SKM-1 (cell line): ENCODE measurements at regions not wholly inside any gene's neighbourhood (a gene's known extent, or its start where the extent isn't known, plus 50 kb on each side); places are given as distances from the start of the nearest gene placed in this dataset.

Experiments used
- DNase-seq: peaks from one replicate; lab custom pipeline; 2025; ENCODE audit not compliant: unreplicated experiment; lab: John Stamatoyannopoulos, UW

DNA sequence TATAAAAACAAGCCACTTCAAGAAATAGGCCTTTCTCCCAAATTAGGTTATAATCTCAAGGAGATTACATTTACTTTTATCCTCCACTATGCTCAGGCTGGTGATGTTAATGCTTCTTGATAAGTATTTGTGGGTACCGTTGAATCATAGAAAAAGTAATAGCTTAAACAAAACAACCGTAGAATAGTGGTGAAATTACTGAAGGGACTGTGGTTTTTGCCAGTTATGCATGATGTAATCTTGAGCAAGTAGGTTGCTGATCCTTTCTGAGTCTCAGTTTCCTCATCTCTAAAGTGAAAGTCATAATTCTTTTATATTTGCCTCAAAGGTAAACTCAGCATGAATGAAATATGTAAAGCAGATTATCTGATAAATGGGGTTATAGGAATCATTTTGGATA is 187.3 kb upstream of the JAG1 start:
- peak; percentile 25 for DNase-seq

DNA sequence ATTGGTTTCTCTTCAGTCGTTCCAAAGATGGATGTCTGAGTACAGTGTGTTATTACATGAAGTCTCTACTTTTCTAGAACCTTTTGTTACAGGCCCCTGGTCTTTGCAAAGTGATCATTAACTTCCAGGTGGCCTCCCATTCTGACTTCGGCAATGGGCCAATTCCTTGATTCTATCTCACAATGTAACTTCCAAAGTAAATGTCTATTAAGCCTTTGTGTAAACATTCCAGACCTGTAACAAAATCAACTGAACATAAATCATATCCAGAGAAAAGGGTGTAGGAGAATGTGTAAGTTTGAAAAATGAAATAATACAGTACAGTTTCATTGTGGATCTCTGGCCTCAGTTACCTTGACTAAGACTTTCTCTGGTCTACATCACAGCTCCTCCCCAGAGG is 187.8 kb upstream of the JAG1 start:
- DNase-seq: no peak

DNA sequence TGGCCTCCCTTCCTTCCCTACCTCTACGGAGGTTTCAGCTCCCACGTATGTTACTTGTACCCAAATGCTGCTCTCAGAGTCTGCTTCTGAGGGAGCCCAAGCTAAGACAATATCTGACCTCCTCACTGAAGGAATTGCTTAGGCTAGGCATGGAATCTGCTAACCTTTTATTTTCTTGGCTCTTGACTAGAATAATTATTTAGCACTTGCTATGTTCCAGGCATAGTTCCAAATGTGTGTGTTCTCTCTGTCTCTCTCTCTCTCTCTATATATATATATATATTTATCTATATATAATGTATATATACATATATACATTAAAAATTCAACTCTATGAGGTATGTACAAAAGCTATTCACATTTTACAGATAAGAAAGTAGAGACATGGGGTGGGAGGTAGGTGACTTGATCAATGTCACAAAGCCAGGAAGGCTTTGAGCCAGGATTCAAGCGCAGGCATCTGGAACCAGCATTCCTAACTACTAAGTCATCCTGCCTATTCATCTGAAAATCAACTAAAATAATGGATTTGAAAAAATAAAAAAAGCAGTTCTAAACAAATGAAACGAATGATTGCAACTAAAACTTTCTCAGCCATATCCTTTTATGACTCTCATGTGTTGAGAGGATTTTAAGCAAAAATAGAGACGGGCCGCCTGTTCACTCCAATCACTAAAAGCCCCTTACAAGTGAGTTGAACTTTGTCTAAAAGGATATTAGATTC is 189.7 kb upstream of the JAG1 start:
- DNase-seq: no peak

DNA sequence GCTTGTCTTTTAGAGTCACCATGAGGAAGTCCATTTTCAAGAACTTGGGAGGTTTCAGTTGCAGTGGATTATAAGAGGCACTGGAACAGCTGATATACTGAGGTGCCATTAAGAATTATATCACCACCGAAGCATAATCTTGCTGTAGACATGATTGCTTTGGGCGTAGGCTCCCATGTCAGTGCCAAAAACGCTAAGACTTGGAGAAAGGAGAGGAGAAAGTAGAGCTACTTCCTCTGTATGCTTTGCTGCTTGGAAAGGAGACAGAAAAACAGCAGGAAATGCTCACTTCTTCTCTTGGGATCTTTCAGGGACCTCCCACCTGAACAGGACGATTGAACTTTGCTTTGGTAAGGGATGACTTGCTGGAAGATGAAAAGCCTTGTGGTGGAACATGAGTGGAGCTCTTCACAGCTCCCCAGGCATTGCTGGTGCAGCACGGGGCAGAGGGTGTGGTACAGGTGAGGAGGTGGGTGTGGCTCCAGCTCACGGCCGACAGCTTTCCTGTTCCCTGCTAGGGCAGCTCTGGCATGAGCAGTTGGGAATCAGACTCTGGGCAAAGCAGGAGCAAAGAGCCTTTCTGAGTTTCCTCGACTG is 190.4 kb upstream of the JAG1 start:
- DNase-seq: no peak

DNA sequence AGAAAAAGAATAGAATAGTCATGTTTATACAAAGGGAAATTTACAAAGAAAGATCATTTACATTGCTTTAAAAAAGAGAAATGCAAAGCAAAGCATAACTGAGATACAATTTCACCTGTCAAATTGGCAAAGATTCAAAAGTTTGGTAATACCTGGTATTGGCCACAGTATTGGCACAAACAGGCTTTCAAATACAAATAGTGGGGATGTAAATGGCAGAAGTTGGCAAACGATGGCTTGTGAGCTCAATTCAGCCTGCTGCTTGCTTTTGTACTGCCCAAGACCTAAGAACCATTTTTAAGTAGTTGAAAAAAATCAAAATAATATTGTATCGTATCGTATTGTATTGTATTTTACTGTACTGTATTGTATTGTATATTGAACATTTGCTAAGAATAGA is 194.5 kb upstream of the JAG1 start:
- DNase-seq: no peak

DNA sequence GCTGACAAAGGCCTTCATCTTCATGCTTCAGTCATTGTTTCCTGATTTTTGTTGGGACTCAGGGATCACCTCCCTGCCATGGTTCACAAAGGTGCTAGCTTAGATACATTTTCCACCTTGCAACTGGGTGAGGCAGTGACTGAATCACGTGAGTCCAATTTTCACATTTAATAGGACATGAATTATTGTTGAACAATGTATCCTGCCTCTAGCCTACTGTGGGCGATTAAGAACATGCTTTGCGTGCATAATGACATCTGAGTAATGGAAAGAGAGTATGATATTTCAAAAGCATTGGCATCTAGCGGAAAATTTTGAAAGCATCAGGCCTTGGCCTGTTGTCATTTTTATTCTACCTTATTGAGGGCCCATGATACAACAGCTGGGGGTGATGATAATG is 199.2 kb upstream of the JAG1 start:
- no peak for DNase-seq

DNA sequence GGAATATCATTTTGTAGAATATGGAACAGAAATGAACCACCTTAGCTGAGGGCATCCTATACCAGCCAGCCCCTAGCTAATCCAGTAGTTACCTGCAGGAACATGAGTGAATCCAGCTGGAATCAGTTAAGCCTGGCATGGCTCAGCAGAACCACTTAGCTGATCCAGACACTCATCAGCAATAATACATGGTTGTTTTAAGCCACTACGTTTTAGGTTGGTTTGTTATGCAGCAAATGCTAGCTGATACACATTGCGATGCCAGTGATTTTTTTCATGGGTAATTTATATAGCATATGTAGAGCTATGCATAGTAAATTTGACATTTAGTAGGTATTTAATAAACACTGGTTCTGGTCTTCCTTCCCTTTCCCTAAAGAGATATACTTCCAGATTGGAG is 201.9 kb upstream of the JAG1 start:
- no peak for DNase-seq

DNA sequence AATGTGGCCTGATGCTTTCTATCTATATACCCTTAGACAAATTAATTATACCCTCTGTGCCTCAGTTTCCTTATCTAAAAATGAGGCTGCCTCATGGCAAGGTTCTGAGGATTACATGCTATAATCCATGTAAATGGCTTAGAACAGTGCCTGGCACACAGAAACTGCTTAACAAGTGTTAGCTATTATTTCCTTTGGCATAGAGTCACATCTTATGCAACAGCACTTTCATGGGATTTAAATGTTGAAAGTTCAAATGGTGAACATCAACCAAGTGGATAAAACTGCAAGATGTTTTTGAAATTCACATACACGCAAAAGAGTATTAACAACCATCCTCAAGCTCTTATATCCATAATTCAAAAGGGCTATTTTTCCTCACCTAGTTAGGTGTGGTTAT is 202.8 kb upstream of the JAG1 start:
- no peak for DNase-seq

DNA sequence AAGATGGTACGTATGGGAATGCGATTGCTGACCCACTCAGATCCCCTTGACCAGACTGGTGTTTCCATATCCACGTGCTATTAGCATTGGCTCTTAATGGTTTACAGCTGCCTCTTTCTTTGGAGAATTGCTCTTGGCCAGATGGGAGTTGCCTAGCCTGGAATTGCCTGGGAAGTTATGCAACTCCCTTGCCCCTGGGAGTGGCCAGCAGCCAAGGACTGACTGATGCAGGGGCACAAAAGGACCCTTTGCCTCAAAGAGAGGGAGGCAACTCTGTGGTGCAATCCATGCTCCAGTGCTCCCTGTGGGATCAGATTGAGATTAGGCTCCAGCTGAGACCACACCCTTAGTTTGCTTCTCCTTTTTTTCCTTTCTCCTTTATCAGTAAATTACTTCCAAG is 203.5 kb upstream of the JAG1 start:
- DNase-seq: no peak

DNA sequence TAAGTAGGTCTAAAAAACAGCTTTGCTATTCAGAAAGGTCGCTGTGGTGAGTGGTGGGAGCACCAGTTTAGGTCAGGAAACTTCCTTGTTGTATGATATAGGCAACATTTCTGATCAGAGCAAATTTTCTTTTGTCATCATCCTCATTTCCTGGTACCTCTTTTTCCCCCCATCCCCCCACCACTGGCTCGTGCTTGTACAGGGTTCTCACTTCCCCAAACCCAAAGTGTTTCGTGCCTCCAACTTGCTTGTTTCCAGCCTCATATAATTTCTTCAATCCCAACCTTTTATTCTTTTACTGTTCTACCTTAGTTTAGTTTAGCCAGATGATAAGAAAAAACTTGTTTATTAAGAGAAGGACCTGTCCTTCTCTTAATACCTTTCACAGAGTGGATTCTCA is 209.4 kb upstream of the JAG1 start:
- DNase-seq: no peak

DNA sequence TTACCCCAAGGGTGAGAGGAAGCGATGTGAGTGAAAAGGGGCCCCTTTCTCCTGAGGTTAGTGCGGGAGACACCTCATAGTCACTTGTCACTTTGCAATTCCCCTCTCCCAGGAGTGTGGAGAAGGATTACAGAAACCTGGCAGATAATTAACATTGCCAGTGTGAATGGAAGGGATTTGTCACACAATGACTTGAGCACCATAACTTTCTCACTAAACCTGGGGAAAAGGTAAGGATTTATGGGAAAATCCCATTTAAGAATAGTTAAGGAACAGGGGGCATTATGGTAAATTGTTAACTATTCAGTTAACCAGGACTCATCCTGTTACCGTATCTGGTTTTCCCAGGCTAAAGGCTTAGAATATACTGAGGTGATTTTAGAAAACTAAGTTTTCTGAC is 219.5 kb upstream of the JAG1 start:
- DNase-seq: no peak

DNA sequence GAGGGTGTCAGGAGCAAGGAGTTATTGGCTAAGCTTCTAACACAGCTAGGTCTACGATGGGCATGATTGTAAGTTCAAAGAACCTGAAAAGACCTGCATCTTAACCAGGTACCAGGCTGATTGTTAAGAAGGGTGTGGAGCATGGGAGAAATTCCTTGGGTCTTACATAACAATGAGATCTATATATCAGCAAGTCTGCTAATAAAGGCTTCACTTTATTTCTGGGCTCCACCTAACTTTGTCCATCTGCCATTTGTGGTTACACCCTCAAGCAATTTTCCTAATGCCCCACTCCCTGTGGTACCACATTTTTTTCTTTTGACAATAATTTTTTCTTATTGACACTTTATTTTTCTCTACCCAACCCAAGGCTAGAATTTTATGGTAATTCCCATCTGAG is 223.5 kb upstream of the JAG1 start:
- DNase-seq: no peak

DNA sequence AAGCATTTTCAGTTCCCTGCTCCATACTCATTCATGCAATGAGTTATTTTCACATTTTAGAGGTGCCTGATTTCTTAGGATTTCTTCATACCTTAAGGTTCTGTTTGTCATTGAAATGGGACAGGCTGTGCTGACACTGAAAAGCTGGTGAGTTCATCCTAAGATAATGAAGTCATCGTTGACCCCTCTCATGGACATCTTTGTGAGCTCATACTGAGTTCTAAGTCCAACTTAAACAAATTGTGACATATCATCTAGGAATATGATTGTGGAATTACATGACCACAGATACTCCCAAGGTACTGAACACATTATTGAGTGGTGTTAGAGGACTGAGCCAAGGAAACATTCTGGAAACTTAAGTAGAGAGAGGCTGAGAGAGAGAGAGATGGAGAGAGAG is 224.8 kb upstream of the JAG1 start:
- no peak for DNase-seq

DNA sequence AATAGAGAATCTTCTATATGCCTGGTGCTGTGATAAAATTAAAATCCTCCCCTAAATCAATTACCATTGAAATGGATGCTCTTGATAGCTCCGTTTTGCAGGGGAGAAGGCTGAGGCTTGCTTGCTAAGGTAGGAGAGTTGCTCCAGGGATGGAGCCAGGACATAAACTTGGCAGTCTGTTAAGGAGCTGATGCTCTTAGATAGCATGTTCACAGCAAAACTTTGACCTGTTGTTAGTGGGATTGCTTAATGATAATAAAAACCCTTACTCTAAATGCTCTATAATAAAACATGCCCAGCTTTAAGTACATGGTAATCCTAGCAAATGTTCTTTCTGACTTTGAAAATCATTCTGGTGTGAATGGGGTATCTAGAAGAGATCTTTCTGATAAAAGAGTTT is 228.4 kb upstream of the JAG1 start:
- no peak for DNase-seq

DNA sequence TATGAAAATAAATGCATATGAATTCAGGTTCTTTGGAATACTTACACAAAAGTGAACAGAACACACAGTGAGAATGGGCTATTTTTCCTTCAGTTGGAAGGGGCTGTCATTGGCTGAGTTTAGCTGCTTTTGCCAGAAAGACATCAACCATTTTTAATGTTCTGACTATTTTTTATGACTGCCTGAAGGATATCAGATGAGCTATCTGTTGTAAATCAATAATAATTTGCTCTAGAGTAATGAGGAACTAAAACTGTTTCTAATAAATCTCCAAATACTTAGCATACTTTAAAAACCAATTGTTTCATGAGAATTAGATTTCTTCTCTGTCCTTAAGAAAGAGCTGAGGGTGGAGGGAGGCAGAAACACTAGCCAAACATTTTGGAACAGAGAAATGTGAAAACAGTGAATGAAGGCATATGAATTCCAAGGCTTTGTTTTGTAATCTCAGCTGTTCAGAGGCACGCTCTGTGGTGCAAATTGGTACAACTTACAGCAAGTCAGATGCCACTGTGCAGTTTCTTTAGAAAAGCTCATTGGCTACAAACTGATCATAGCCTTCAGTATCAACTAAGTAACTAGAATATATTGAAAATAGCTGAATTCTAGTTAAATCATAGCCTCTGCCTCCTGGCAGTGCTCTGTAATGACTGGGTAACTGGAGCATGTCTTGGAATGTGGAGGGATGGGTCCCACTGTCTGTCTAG is 228.9 kb upstream of the JAG1 start:
- DNase-seq: no peak

DNA sequence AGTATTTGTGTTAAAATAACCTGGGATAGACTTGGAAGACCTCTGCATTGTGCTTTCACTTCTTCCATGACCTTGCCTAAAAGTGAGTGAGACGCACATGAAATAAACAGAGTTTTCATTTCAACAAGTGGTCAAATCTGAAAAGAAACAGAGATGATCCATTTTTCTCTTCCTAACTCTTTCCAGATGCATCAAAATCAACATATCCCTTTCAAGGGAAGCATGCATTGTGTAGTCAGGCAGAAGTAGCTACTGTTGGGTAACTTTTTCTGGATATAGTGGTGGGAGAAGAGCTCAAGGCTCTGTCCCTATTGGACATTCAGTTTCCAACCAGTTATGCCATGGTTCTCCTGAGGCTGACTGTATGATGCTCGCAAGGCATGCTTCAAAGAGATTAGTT is 233.0 kb upstream of the JAG1 start:
- DNase-seq: no peak

DNA sequence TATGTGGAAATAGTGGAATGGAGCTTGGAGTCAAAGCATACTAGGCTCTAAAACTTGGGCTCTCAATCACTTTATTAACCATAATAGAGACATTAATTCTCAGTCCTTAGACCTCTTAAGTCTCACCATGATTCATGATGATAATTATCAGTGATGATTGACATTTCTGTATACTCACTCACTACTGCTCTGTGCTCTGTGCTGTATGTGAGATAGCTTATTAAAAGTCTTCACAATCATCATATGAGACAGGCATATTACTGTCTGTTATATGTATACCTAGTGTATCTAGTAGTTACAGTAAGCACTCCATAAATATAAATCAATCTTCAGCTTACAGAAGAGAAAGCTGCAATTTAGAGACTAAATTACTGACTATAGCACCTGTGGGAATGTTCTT is 236.0 kb upstream of the JAG1 start:
- DNase-seq: no peak

DNA sequence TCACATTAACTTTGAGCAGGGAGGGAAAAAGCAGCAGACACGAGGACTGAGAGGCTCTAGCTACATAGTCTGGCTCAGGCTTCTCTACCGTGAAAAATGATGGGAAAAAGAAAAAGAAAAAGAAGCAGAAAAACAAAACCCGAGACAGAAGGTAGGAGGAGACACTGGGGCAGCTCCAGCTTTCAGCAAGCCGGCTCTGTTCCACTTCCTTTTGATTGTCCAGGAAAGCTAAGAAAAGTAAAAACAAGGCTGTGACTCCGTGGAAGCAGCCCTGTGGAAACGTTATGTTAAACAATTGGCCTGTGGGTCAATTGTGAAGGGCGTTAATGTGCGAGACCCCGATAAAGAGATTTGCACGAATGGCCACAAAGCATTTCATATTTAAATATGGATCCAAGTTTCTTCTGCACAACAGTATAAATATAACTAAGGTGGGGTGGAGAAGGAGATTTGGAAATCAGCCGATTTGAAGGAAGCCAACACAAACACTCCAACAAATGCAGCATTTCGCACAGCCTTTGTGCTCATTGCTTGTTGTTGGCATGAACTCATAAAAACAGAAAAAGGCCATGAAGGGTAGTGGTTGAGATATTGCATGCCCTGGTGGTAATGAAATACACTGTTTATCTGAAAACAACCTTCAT is 236.9 kb upstream of the JAG1 start:
- DNase-seq: no peak

DNA sequence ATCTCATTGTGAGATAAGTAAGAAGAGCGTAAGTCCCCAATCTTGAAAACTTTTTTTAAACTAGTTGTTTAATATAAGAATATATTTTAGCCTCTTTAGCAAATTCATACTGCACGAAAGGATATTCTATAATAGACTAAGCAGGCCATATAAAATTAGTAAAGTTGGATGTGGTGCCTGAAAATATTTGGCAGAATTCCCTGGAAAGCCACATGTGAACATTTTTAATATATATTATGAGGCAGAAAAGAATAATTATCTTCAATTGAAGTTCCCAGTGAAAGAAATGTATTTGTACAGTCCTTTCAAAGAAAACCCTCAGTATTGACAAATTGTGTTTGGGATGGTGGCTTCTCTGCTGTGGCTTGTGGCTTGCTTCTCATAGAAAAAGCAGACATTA is 237.5 kb upstream of the JAG1 start:
- no peak for DNase-seq

DNA sequence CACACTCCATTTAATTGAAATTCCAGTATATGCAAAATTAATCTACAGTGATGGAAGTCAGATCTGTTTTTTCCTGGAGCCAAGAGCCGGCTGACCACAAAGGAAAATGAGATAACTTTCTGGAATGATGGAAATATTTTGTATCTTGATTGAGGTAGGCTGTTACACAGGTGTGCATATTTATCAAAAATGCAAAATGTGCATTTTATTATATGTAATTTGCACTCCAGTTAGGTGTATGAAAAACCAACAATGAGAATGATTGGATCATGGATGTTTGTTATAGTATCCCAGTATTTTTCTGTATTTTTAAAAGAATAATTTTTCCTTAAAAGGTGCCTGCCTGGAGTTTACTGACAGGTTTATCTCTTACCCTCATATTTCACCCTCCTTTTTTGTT is 242.0 kb upstream of the JAG1 start:
- no peak for DNase-seq

DNA sequence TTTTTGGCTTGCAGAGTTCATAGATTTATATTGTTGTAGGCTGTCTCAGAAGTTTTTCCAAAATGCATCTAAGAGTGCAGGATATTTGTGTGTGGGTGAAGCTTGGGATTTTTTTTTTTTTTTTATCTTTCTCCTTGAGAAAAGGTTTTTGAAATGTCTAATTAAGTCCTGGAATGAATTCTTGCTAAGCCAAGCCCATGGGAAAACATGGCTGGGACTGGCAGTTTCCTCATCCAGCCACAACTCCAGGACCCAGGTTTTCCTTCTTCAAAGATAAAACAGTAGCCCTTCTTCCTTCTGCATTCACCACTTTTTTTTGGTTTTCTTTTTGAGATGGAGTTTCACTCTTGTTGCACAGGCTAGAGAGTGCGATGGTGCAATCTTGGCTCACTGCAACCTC is 242.5 kb upstream of the JAG1 start:
- DNase-seq: no peak

DNA sequence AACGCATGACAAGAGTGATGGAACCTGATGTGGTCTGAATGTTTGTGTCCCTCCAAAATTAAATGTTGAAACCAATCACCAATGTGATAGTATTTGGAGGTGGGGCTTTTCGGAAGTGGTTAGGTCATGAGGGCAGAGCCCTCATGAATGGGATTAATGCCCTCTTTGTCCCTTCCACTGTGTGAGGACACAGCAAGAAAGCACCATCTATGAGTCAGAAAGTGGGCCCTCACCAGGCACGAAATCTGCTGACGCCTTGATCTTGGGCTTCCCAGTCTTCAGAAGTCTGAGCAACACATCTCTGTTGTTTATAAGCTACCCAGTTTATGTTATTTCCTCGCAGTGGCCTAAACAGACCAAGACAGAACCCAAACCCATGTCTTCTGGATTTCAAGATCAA is 244.0 kb upstream of the JAG1 start:
- no peak for DNase-seq
